WERI-Rb-1 (cell line): ENCODE measurements at regions not wholly inside any gene's neighbourhood (a gene's known extent, or its start where the extent isn't known, plus 50 kb on each side); places are given as distances from the start of the nearest gene placed in this dataset.

Experiments
- DNase-seq: peaks from one replicate; pipeline ENCODE4 v3.0.0-alpha.2; 2020
- H3K27ac ChIP-seq: fragments of 250-450 bp; sonication (Bioruptor Pico); 2 replicates; pipeline ENCODE4 v1.5.1; 2020; ENCODE audit warnings: mild to moderate bottlenecking, moderate library complexity
- H3K27me3 ChIP-seq: fragments of 250-450 bp; sonication (Bioruptor Pico); 2 replicates; pipeline ENCODE4 v1.5.1; 2021; ENCODE audit warnings: mild to moderate bottlenecking, low read depth, moderate library complexity; ENCODE audit not compliant: insufficient read depth, severe bottlenecking
- H3K36me3 ChIP-seq: fragments of 250-450 bp; sonication (Bioruptor Pico); 2 replicates; pipeline ENCODE4 v1.5.1; 2020; ENCODE audit warnings: mild to moderate bottlenecking, moderate library complexity
- H3K4me3 ChIP-seq: 2 replicates; pipeline ENCODE4 v1.5.1; 2011; ENCODE audit warnings: low read depth, mild to moderate bottlenecking, control low read depth, low read length
- H3K9me3 ChIP-seq: fragments of 250-450 bp; sonication (Bioruptor Pico); 2 replicates; pipeline ENCODE4 v1.5.1; 2021; ENCODE audit warnings: mild to moderate bottlenecking, moderate library complexity; ENCODE audit not compliant: severe bottlenecking
- TF ChIP-seq, protein P1 (sequence below): IDR thresholded peaks from 2 replicates; pipeline ENCODE4 v1.5.1; 2011; ENCODE audit warnings: low read depth, mild to moderate bottlenecking, control low read depth, inconsistent platforms, low read length

DNA sequence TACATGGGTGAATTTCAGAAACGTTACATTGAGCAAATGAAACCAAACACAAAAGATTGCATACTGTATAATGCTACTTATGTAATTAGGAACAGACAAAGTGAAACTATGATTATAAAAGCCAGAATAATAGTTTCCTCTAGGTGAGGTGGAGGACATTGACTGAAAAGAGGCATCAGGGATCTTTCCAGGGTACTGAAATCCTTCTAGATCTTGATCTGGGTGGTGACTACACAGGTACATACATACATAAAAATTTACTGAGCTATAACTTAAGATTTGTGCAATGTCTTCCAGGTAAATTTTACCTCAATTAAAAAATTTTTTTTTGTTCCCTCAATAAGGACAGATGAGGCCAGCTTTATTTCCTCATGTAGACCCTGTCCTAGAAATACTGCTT, 665.6 kb upstream of the UBE2E2 start:
- Histone ChIP-seq H3K4me3 (no peak overlapping the region), H3K27me3 (no peaks in the 10 kb centered on the region), H3K9me3 (no peaks in the 10 kb centered on the region), H3K36me3 (no peaks in the 10 kb centered on the region), H3K27ac (no peak overlapping the region)
- no peak for DNase-seq
- TF ChIP-seq, protein P1, sequence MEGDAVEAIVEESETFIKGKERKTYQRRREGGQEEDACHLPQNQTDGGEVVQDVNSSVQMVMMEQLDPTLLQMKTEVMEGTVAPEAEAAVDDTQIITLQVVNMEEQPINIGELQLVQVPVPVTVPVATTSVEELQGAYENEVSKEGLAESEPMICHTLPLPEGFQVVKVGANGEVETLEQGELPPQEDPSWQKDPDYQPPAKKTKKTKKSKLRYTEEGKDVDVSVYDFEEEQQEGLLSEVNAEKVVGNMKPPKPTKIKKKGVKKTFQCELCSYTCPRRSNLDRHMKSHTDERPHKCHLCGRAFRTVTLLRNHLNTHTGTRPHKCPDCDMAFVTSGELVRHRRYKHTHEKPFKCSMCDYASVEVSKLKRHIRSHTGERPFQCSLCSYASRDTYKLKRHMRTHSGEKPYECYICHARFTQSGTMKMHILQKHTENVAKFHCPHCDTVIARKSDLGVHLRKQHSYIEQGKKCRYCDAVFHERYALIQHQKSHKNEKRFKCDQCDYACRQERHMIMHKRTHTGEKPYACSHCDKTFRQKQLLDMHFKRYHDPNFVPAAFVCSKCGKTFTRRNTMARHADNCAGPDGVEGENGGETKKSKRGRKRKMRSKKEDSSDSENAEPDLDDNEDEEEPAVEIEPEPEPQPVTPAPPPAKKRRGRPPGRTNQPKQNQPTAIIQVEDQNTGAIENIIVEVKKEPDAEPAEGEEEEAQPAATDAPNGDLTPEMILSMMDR = no peak

DNA sequence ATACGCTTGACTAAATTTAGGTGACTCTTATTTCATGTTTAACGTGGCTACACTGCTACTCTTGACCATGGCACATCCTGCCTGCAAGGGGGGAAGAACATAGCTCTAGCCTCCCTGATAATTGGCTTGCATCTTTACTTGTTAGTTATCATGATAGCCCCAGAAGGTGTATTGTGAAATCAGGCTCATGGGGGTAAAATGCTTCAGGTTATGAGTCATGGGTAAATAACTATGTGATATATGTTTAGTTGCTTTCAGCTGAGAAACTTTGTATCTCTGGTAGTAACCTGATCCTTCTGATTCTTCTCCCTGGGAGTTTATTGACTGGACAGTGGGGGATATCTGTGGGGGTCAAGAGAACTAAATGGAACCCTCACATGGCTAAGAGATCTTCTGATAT, 660.8 kb upstream of the UBE2E2 start:
- H3K4me3 ChIP-seq = no peak overlapping the region

DNA sequence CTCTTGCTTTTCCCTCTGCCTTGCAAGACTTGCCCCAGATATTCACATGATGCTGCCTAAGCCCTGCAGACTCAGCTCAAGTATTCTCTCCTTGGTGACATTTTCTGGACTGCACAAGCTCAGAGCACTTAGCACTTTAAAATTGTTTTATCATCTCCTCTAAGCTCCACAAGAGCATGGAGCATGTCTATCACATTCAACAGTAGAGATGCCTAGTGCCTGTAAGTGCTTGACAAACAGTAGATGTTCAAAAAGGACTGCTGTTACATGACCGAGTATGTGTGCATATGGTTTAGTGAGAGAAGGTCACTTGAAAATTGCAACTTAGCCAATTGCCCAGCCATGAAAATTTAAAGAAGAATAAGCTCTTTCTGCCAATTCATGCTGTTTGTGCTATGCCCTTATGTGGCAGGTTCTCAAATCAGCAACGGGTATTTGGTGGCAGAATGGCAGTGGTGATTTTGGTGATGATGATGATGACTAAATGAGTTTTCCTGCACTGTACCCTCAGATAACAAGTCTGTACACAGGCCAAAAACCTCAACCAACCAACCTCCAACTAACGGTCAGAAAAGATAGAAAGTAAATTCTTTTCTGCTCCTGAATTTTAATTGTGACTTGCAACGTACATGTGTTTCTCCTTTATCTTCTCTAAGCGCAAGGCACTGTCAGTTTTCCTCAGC, 647.2 kb upstream of the UBE2E2 start:
- H3K27ac ChIP-seq = no peak overlapping the region
- no peak overlapping the region for H3K4me3 ChIP-seq
- H3K9me3 ChIP-seq = no peaks in the 10 kb centered on the region
- DNase-seq = no peak
- no peaks in the 10 kb centered on the region for H3K27me3 ChIP-seq
- no peaks in the 10 kb centered on the region for H3K36me3 ChIP-seq
- TF ChIP-seq, protein P1 = no peak

More for the DNA sequence above, 660.8 kb upstream of the UBE2E2 start:
- no peaks in the 10 kb centered on the region for H3K36me3 ChIP-seq
- H3K9me3 ChIP-seq = no peaks in the 10 kb centered on the region
- H3K27ac ChIP-seq = no peak overlapping the region
- no peaks in the 10 kb centered on the region for H3K27me3 ChIP-seq
- DNase-seq = no peak
- TF ChIP-seq, protein P1 = no peak

DNA sequence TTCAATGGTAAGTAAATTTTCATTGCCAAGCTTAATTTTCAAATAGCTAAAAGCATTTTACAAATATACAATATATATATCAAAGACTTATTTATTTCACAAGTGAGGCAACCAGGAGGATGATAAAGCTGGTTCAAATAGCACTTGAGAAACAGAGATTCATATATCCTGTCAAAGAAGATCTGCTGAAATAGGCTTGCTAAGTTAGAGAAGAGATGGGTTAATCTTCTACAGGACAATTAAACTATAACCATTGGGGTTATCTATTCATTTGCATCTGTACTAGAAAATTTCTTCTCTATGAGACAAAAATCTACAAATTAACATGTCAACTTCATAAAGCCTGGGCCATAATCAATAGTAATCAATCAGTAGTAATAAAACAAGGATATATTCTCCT, 637.7 kb upstream of the UBE2E2 start:
- H3K27ac ChIP-seq = no peak overlapping the region
- no peak overlapping the region for H3K4me3 ChIP-seq
- H3K9me3 ChIP-seq = no peaks in the 10 kb centered on the region
- TF ChIP-seq, protein P1 = no peak
- no peak for DNase-seq
- no peaks in the 10 kb centered on the region for H3K36me3 ChIP-seq
- H3K27me3 ChIP-seq = no peaks in the 10 kb centered on the region

DNA sequence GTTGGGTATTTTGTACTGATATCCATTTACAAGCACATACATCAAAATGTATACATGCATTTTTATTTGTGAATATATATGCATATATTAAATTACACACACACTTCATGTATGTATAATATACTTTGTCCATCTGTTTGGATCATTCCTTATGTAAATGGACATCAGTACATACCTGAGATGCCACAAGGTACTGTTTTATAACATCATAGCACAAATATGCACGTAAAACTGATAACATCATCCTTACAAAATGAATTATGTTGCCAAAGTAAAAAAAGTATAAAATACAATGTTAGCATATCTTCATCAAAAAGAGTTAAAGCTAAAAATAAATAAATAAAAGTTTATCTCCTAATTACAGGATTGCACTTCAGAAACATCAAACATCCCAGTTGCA, 634.8 kb upstream of the UBE2E2 start:
- no peak for DNase-seq

More for the DNA sequence above, 634.8 kb upstream of the UBE2E2 start:
- TF ChIP-seq, protein P1 = no peak
- no peak overlapping the region for H3K4me3 ChIP-seq
- H3K36me3 ChIP-seq = no peaks in the 10 kb centered on the region
- H3K27ac ChIP-seq = no peak overlapping the region
- H3K27me3 ChIP-seq = no peaks in the 10 kb centered on the region
- no peaks in the 10 kb centered on the region for H3K9me3 ChIP-seq
